ENCODE measurements at regions not wholly inside any gene's neighbourhood (a gene's known extent, or its start where the extent isn't known, plus 50 kb on each side); places are given as distances from the start of the nearest gene placed in this dataset.

DNA sequence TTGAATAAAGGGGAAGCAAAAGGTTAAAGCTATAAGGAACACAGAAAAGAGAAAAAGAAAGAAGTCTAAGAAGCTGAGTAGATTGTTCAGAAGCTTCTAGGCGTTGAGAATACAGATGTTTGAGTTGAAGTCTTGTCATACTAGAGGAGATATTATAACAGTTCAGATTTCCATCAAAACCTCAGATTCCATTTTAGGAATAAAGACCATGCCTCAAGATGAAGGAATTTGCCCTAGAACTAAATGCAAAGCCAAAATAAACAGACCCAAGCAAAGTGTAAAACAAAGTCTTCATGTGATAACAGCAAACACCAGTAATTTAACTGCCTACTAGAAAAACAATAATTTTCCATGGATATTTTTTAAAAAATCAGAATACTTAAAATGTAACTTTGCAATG, 476.5 kb upstream of the POT1 start:
- H3K79me2 ChIP-seq (ENCODE audit: low read depth): no peaks in the 10 kb centered on the region
- H3K9ac ChIP-seq: no peak overlapping the region
- no peak overlapping the region for H3K4me3 Mint-ChIP-seq
- H3K9me3 Mint-ChIP-seq: no peaks in the 10 kb centered on the region
- no peak overlapping the region for H3K27ac Mint-ChIP-seq
- no peaks in the 10 kb centered on the region for H3K4me1 Mint-ChIP-seq
- DNase-seq (ENCODE audit: low spot score): no peak
- H3K36me3 ChIP-seq: no peaks in the 10 kb centered on the region
- H3K9me3 ChIP-seq (ENCODE audit: low read depth): no peaks in the 10 kb centered on the region
- TF ChIP-seq, protein P1, sequence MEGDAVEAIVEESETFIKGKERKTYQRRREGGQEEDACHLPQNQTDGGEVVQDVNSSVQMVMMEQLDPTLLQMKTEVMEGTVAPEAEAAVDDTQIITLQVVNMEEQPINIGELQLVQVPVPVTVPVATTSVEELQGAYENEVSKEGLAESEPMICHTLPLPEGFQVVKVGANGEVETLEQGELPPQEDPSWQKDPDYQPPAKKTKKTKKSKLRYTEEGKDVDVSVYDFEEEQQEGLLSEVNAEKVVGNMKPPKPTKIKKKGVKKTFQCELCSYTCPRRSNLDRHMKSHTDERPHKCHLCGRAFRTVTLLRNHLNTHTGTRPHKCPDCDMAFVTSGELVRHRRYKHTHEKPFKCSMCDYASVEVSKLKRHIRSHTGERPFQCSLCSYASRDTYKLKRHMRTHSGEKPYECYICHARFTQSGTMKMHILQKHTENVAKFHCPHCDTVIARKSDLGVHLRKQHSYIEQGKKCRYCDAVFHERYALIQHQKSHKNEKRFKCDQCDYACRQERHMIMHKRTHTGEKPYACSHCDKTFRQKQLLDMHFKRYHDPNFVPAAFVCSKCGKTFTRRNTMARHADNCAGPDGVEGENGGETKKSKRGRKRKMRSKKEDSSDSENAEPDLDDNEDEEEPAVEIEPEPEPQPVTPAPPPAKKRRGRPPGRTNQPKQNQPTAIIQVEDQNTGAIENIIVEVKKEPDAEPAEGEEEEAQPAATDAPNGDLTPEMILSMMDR (IDR thresholded peaks at IDR 0.05): no peak
- TF ChIP-seq EZH2 (IDR thresholded peaks at IDR 0.05) (no peak), EZH2phosphoT487 (IDR thresholded peaks at IDR 0.05) (no peak)
- no peaks in the 10 kb centered on the region for H3K4me1 ChIP-seq
- H3F3A ChIP-seq (ENCODE audit: low read depth): no peaks in the 10 kb centered on the region
- H3K4me3 ChIP-seq: no peak overlapping the region
- H3K27me3 ChIP-seq: no peaks in the 10 kb centered on the region
- H3K4me2 ChIP-seq: no peak overlapping the region
- H4K20me1 ChIP-seq (ENCODE audit: low read depth): no peaks in the 10 kb centered on the region
- H3K27ac ChIP-seq: no peak overlapping the region
- no peaks in the 10 kb centered on the region for H3K36me3 Mint-ChIP-seq
- H2AFZ ChIP-seq (replicated peaks): no peak overlapping the region
- H3K27me3 Mint-ChIP-seq (ENCODE audit: insufficient read depth, low read depth): no peaks in the 10 kb centered on the region

DNA sequence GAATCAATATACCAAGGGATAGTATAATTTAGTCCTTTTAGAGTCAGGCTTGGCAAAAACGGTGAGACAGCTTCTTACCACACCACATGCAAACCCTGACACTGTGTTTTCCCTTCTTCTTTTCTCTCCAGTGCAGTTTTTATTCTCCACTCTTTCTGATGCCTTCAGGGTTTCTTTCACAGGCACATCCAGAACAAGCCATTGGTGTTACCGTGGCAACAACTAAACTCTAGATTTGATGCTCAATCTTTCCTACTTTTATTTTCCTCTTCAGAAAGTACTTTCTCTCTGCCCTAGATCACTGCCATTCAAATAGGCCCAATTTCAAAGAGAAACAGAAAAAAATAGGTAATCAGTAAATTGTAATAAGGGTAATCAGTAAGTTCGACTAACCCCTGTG, 469.8 kb upstream of the POT1 start:
- H3K4me2 ChIP-seq: no peak overlapping the region
- H3K79me2 ChIP-seq (ENCODE audit: low read depth): no peaks in the 10 kb centered on the region
- no peaks in the 10 kb centered on the region for H3K9me3 Mint-ChIP-seq
- peaks cover 3% of the 10 kb centered on the region for H3K4me1 Mint-ChIP-seq
- no peaks in the 10 kb centered on the region for H3F3A ChIP-seq (ENCODE audit: low read depth)
- H3K4me1 ChIP-seq: no peaks in the 10 kb centered on the region
- H3K27me3 ChIP-seq: no peaks in the 10 kb centered on the region
- no peaks in the 10 kb centered on the region for H4K20me1 ChIP-seq (ENCODE audit: low read depth)
- no peaks in the 10 kb centered on the region for H3K9me3 ChIP-seq (ENCODE audit: low read depth)
- H3K9ac ChIP-seq: no peak overlapping the region
- no peaks in the 10 kb centered on the region for H3K36me3 Mint-ChIP-seq
- H3K36me3 ChIP-seq: no peaks in the 10 kb centered on the region
- no peak overlapping the region for H3K4me3 ChIP-seq
- H3K4me3 Mint-ChIP-seq: no peak overlapping the region
- no peak overlapping the region for H3K27ac ChIP-seq
- H3K27me3 Mint-ChIP-seq (ENCODE audit: insufficient read depth, low read depth): no peaks in the 10 kb centered on the region
- no peak overlapping the region for H3K27ac Mint-ChIP-seq
- no peak for DNase-seq (ENCODE audit: low spot score)
- H2AFZ ChIP-seq (replicated peaks): no peak overlapping the region
- TF ChIP-seq EZH2 (IDR thresholded peaks at IDR 0.05) (no peak), EZH2phosphoT487 (IDR thresholded peaks at IDR 0.05) (no peak)
- TF ChIP-seq, protein P1 (IDR thresholded peaks at IDR 0.05): no peak

- H3K27me3 Mint-ChIP-seq (ENCODE audit: insufficient read depth, low read depth): no peaks in the 10 kb centered on the region
- no peaks in the 10 kb centered on the region for H3K9me3 ChIP-seq (ENCODE audit: low read depth)
- no peak overlapping the region for H3K27ac Mint-ChIP-seq
- no peaks in the 10 kb centered on the region for H3K27me3 ChIP-seq
- H3K9ac ChIP-seq: no peak overlapping the region
- H3K4me1 ChIP-seq: no peaks in the 10 kb centered on the region
- DNase-seq (ENCODE audit: low spot score): no peak
- H3F3A ChIP-seq (ENCODE audit: low read depth): no peaks in the 10 kb centered on the region
- no peak overlapping the region for H3K4me3 Mint-ChIP-seq
- no peak overlapping the region for H3K4me2 ChIP-seq
- H3K4me1 Mint-ChIP-seq: peaks cover 3% of the 10 kb centered on the region
- H3K27ac ChIP-seq: no peak overlapping the region
- H3K36me3 ChIP-seq: no peaks in the 10 kb centered on the region
- no peaks in the 10 kb centered on the region for H3K36me3 Mint-ChIP-seq
- no peak for TF ChIP-seq EZH2 (IDR thresholded peaks at IDR 0.05)
- TF ChIP-seq EZH2phosphoT487 (IDR thresholded peaks at IDR 0.05): no peak
- TF ChIP-seq, protein P1 (IDR thresholded peaks at IDR 0.05): no peak
- H3K9me3 Mint-ChIP-seq: no peaks in the 10 kb centered on the region
- H2AFZ ChIP-seq (replicated peaks): no peak overlapping the region
- no peaks in the 10 kb centered on the region for H3K79me2 ChIP-seq (ENCODE audit: low read depth)
- H3K4me3 ChIP-seq: no peak overlapping the region
- H4K20me1 ChIP-seq (ENCODE audit: low read depth): no peaks in the 10 kb centered on the region
These were observed 467.0 kb upstream of the POT1 start for GRCh38 chr7:125396466-125397151.
